ENCODE measurements at regions not wholly inside any gene's neighbourhood (a gene's known extent, or its start where the extent isn't known, plus 50 kb on each side); places are given as distances from the start of the nearest gene placed in this dataset.
A peak's percentile ranks its signal among the peaks of the same experiment; 100 is the strongest.

GRCh38 chr2:181114021-181114420, 133.6 kb downstream of the UBE2E3 start:
- no peak for DNase-seq (ENCODE audit: low read depth in 2 of 2, low spot score in 1 of 2)

- DNase-seq (ENCODE audit: low read depth in 2 of 2, low spot score in 1 of 2) = no peak
Measured at GRCh38 chr2:181116261-181116660, 135.9 kb downstream of the UBE2E3 start.

GRCh38 chr2:181117206-181117925, 137.0 kb downstream of the UBE2E3 start:
- no peak for DNase-seq (ENCODE audit: low read depth in 2 of 2, low spot score in 1 of 2)

GRCh38 chr2:181120625-181121024, 140.2 kb downstream of the UBE2E3 start:
- DNase-seq (ENCODE audit: low read depth in 2 of 2, low spot score in 1 of 2) = no peak

GRCh38 chr2:181121996-181122395, 141.6 kb downstream of the UBE2E3 start:
- DNase-seq (ENCODE audit: low read depth in 2 of 2, low spot score in 1 of 2) = no peak

DNA sequence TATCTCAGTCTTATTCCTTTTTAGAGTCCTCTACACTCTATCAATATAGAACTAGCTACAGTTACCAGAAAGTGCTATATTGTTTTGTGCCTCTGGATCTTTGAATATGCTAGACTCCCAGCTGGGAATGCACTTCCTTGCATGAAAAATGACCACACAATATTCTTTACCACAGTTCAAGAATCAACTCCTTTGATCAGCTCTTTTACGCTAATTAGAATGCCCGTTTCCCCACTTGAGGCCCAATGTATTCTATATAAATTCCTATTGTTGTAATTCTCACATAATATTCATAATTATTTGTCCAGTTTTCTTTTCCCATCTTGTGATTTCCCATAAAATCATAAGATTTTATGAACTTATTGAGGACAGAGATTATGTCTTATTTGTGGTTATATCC, 142.2 kb downstream of the UBE2E3 start:
- no peak for DNase-seq (ENCODE audit: low read depth in 2 of 2, low spot score in 1 of 2)

DNA sequence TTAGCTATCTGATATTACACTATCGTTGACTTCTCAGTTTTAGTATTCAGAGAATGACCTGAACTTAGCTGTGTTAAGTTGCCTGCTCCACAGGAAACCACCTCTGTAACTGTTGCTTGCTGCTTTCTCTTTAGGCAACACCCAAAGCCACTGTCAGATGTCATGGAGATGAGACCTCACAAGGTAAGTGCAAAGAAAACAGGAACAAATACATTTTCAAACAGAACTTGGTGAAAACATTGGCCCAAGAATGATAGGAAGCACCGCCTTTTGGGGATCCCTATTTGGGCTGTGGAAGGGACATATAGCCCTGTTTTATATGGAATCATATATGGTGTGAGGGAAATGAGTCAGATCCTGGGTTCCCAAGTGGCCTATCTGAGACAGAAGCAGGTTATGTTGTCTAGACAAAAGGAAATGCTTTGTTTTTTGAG, 143.4 kb downstream of the UBE2E3 start:
- peak in 1 of 2 donors; percentile 26 for DNase-seq (ENCODE audit: low read depth in 2 of 2, low spot score in 1 of 2)

GRCh38 chr2:181124497-181124896, 144.1 kb downstream of the UBE2E3 start:
- DNase-seq (ENCODE audit: low read depth in 2 of 2, low spot score in 1 of 2) = no peak

DNA sequence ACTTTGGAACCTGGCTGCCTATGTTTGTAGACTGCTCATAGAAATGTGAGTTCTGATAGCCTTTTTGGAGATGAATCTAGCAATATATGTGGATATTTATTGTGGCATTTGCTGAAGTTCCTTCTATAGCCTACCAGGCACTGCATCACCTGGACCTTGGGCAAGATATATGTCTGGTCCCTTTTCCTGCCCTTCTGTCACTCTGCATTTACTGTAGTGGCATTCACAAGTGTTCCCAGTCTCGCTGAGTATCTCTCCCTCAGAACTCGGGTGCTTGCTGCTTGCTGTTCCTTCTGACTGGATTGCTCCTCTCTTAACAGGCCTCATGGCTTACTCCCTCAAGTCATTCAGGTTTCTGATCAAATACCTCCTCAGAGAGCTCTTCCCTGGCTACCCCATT, 145.0 kb downstream of the UBE2E3 start:
- no peak for DNase-seq (ENCODE audit: low read depth in 2 of 2, low spot score in 1 of 2)

- DNase-seq (ENCODE audit: low read depth in 2 of 2, low spot score in 1 of 2) = no peak
Measured at GRCh38 chr2:181126311-181126868, 146.0 kb downstream of the UBE2E3 start.

GRCh38 chr2:181128199-181128598, 147.8 kb downstream of the UBE2E3 start:
- DNase-seq (ENCODE audit: low read depth in 2 of 2, low spot score in 1 of 2) = no peak

DNA sequence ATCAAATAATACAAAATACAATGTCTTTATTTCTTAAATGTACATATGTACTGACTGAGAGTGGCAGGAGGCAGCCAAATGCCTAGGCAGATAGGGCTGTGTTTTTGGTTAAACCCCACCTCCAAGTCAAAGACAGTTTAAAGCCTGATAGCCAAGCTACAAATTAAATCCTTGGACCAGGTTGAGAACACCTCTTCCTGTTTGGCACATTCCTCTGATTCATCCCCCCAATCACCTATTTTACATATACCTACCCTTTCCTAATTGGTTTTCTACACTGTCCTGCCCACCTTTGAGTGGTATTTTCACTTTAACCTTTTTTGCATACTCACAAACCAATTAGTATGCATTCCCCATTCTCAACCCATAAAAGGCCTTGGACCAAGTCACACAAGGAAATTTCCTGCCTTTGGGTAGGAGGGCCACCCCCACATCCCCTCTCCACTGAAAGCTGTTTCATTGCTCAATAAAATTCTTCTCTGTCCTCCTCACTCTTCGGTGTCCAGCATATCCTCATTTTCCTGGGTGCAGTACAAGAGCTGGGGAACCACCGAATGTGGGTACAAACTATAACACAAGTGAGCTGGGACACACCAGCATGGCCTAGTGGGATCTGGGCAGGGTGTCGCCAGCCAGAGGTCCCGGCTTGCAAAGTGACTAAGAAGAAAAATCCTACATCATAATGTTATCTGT, 149.1 kb downstream of the UBE2E3 start:
- DNase-seq (ENCODE audit: low read depth in 2 of 2, low spot score in 1 of 2) = no peak

DNA sequence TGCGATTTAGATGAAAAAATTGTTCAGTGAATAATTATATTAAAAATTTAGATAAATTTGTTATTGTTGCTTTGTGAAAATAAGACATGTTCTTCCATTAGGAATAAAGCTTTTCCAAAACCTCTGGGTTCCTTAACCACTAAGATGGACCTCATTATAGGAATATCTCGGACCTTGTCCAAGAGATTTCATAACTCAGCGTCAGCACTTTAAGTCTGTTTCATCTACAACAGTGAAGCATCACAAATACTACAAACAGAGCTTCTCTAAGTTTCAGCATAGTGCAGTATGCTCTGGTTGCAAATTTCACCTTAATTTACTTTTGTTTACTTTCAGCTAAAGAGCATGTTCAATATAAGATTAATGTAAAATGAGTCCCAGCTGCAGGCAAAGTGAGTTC, 150.3 kb downstream of the UBE2E3 start:
- no peak for DNase-seq (ENCODE audit: low read depth in 2 of 2, low spot score in 1 of 2)

DNA sequence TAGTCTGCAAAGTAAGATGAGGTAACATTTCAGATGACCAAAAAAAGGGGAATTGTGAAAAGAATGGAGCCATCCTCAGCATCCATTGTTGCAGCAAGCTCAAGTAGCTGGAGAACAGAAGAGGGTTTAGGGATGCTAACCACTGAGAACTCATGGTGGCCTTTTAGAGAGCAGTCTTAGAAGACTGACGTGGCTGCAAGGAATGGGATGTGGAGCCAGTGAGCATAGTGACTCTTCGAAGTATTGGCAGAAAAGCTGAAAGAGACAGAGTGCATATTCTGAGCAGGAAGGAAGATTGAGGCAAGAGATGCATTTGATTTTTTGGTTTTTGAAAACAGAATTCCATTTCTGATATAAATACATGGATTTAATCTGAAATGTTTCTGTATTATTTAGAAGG, 151.2 kb downstream of the UBE2E3 start:
- DNase-seq (ENCODE audit: low read depth in 2 of 2, low spot score in 1 of 2) = no peak

DNA sequence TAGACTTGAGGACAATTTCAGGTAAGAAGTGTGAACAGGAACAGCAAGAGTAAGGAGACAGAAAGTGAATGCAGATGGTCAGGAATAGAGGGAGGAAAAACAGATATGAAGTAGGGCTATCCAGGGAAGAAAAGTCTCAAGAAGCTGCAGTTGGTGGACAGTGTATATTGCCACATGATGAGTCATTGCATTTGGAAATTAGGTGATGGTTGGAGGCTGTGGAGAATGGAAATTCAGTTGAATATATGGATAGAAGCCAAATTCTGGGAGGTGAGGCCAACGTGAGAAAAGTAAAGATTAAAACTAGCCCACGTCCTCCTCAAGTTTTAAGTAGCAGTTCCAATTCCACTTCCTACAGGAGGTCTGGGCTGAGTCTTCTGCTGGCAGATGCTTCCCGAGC, 158.4 kb downstream of the UBE2E3 start:
- no peak for DNase-seq (ENCODE audit: low read depth in 2 of 2, low spot score in 1 of 2)

DNA sequence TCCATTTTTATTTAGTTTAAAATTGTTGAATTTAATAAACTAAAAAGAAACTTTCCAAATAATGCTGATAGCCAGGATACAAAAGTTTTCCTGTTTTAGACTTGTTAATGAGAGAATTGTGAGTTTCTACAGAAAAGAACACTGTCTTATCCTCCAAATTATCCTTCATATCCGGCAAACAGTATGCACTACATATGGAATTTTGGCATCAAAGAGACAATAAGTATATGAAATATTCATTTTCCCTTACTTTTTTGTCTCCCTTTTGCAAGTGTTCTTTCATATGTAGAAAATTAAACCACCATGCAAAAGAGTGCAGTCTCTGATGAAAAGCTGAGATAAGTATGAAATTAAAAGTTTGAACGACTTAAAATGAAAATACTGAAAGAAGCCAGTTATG, 159.4 kb downstream of the UBE2E3 start:
- DNase-seq (ENCODE audit: low read depth in 2 of 2, low spot score in 1 of 2) = no peak

GRCh38 chr2:181140414-181140813, 160.0 kb downstream of the UBE2E3 start:
- no peak for DNase-seq (ENCODE audit: low read depth in 2 of 2, low spot score in 1 of 2)

DNA sequence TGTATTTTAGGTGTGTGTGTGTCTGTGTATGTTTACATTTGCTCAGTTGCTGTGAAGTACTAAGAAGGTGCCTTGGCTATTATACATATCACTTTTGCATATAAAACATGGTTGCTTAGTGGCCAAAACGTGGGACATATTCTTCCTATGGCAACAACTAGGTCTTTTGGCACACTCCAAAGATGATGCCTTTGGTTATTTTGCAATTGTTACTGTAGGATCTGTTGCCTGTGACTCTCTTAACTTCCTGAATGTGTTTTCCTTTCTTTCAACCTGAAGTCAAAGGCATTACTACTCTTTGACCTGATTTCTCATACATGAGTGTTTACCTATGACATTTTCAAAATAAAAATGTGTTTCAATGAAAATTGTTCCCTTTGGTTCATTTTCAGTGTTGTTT, 160.5 kb downstream of the UBE2E3 start:
- no peak for DNase-seq (ENCODE audit: low read depth in 2 of 2, low spot score in 1 of 2)

DNA sequence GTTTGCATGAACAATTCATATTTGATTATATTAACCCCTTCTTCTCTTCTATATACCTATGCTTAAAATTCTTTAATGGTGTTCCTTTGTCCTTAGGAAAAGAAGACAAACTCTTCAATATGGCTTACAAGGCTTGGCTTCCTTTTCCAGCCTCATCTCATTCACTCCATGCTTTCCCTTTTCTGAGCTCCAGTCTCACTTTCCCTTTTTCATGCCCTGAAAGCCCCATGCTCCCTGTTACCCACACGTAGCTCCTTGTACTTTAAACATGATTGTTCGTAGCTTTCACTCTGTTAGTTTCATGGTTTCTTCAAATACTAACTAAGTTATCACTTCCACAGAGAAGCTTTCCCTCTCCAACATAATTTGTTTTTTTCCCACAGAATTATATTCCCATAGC, 161.3 kb downstream of the UBE2E3 start:
- no peak for DNase-seq (ENCODE audit: low read depth in 2 of 2, low spot score in 1 of 2)

GRCh38 chr2:181142514-181142913, 162.1 kb downstream of the UBE2E3 start:
- DNase-seq (ENCODE audit: low read depth in 2 of 2, low spot score in 1 of 2) = no peak

GRCh38 chr2:181143790-181144300, 163.4 kb downstream of the UBE2E3 start:
- no peak for DNase-seq (ENCODE audit: low read depth in 2 of 2, low spot score in 1 of 2)

GRCh38 chr2:181145645-181146044, 165.2 kb downstream of the UBE2E3 start:
- DNase-seq (ENCODE audit: low read depth in 2 of 2, low spot score in 1 of 2) = no peak

Measured in stimulated activated CD8-positive, alpha-beta memory T cell treated with anti-CD3 and anti-CD28 coated beads, Interleukin-4, amount 100 ng/mL, for 4 hours (primary cell).